CD4-positive, alpha-beta T cell treated with Interleukin-4 for 1 hour (primary cell): ENCODE measurements at regions not wholly inside any gene's neighbourhood (a gene's known extent, or its start where the extent isn't known, plus 50 kb on each side); places are given as distances from the start of the nearest gene placed in this dataset.

Experiments
- DNase-seq, 2 donors: peaks; one replicate each; pipeline ENCODE4 v3.0.0-alpha.2; 2020 to 2022

GRCh38 chr6:43916924-43917877 lies 147.2 kb downstream of the VEGFA start:
- no peak for DNase-seq

- no peak for DNase-seq
Observed at GRCh38 chr6:43915986-43916923, 146.2 kb downstream of the VEGFA start.

- no peak for DNase-seq
Observed at GRCh38 chr6:43915208-43915869, 145.3 kb downstream of the VEGFA start.

- DNase-seq: no peak
Observed at GRCh38 chr6:43914272-43915147, 144.5 kb downstream of the VEGFA start.

GRCh38 chr6:43913375-43914271 lies 143.6 kb downstream of the VEGFA start:
- no peak for DNase-seq

GRCh38 chr6:43912598-43913371 lies 142.8 kb downstream of the VEGFA start:
- no peak for DNase-seq

GRCh38 chr6:43912116-43912577 lies 142.1 kb downstream of the VEGFA start:
- no peak for DNase-seq

- no peak for DNase-seq
Observed at GRCh38 chr6:43911354-43912115, 141.5 kb downstream of the VEGFA start.

GRCh38 chr6:43910638-43911353 lies 140.8 kb downstream of the VEGFA start:
- no peak for DNase-seq

GRCh38 chr6:43910149-43910637 lies 140.2 kb downstream of the VEGFA start:
- DNase-seq: no peak

GRCh38 chr6:43909474-43910148 lies 139.6 kb downstream of the VEGFA start:
- no peak for DNase-seq

GRCh38 chr6:43907789-43908472 lies 137.9 kb downstream of the VEGFA start:
- no peak for DNase-seq

- DNase-seq: no peak
Observed at GRCh38 chr6:43907312-43907711, 137.3 kb downstream of the VEGFA start.

- no peak for DNase-seq
Observed at GRCh38 chr6:43904311-43905123, 134.5 kb downstream of the VEGFA start.

- no peak for DNase-seq
Observed at GRCh38 chr6:43903739-43904290, 133.8 kb downstream of the VEGFA start.

GRCh38 chr6:43901733-43902230 lies 131.8 kb downstream of the VEGFA start:
- no peak for DNase-seq
